ENCODE measurements at regions not wholly inside any gene's neighbourhood (a gene's known extent, or its start where the extent isn't known, plus 50 kb on each side); places are given as distances from the start of the nearest gene placed in this dataset.

DNA sequence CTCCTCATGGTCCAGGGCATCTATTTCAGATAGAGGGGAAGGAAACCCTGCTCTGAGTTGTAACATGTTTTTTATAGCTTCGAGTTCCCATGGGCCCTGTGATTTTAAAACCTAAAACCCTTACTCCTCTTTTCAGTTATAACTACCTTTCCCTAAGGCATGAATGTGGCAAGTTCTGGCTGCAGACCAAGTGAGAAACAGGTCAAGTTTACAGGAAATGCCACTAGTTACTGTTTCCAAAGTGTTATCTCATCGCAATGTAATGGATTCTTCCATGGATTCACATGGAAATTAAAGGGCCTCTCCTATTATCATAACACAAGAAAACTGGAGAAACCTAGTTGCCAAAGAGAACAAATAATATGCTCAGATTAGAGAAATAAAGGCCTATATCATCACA lies 574.5 kb upstream of the GRAMD2B start:
- TF ChIP-seq TEAD4 (IDR thresholded peaks at IDR 0.05) (no peak), CEBPB (IDR thresholded peaks at IDR 0.05) (no peak), EP300 (IDR thresholded peaks at IDR 0.05; ENCODE audit: borderline replicate concordance) (no peak), TCF12 (IDR thresholded peaks at IDR 0.05; ENCODE audit: low read depth) (no peak), ZBTB7A (IDR thresholded peaks at IDR 0.05; ENCODE audit: low read depth) (no peak), YY1 (IDR thresholded peaks at IDR 0.05; ENCODE audit: low read depth) (no peak), NFIC (IDR thresholded peaks at IDR 0.05) (no peak), FOXM1 (IDR thresholded peaks at IDR 0.05; ENCODE audit: borderline replicate concordance, low read depth) (no peak), TAF1 (IDR thresholded peaks at IDR 0.05; ENCODE audit: low read depth) (no peak), RAD21 (IDR thresholded peaks at IDR 0.05; ENCODE audit: low read depth) (no peak), EGR1 (IDR thresholded peaks at IDR 0.05) (no peak), CREB1 (IDR thresholded peaks at IDR 0.05; ENCODE audit: low read depth) (no peak), REST (IDR thresholded peaks at IDR 0.05; ENCODE audit: low read depth) (no peak)
- TF ChIP-seq, protein P1, sequence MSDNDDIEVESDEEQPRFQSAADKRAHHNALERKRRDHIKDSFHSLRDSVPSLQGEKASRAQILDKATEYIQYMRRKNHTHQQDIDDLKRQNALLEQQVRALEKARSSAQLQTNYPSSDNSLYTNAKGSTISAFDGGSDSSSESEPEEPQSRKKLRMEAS (IDR thresholded peaks at IDR 0.05) = no peak
